SK-N-SH (cell line): ENCODE measurements at regions not wholly inside any gene's neighbourhood (a gene's known extent, or its start where the extent isn't known, plus 50 kb on each side); places are given as distances from the start of the nearest gene placed in this dataset.

ENCODE experiments used
- CTCF ChIA-PET: fragments of 300-600, 350-600 bp; formaldehyde crosslinking; extraction: SDS; loops from one replicate; lab custom pipeline; 2021; lab: Yijun Ruan, JAX
- POLR2A ChIA-PET: fragments of 350-600 bp; sonication (Branson Sonifier 250); formaldehyde crosslinking; extraction: SDS; loops from one replicate; lab custom pipeline; 2020; ENCODE audit warnings: antibody characterized with exemption, inconsistent platforms; lab: Yijun Ruan, JAX
- DNase-seq: peaks from one replicate; pipeline ENCODE4 v3.0.0; 2012
- H2AFZ ChIP-seq: fragments of 200-600 bp; sonication (generic); 2 replicates; pipeline ENCODE4 v1.8.1; 2016; ENCODE audit warnings: antibody characterized with exemption, mild to moderate bottlenecking, low read depth
- H3F3A ChIP-seq: fragments of 200-600 bp; sonication (generic); replicated peaks from 2 replicates; pipeline ENCODE3; 2016; ENCODE audit warnings: antibody characterized with exemption, mild to moderate bottlenecking; ENCODE audit not compliant: insufficient read depth
- H3K27ac ChIP-seq, 2 experiments: fragments of 200-500 bp in 1 of 2; fragments of 200-600 bp in 1 of 2; sonication (Bioruptor generic) in 1 of 2; sonication (generic), shearing (Covaris generic) in 1 of 2; 2 replicates each; pipeline versions ENCODE4 v1.5.1 to v1.6.1; 2014 to 2016; ENCODE audit warnings: low read depth in 2 of 2, inconsistent platforms in 1 of 2, low read length in 1 of 2, mild to moderate bottlenecking in 1 of 2, mixed read lengths in 1 of 2
- H3K27me3 ChIP-seq: fragments of 200-600 bp; sonication (generic), shearing (Covaris generic); 2 replicates; pipeline ENCODE4 v1.6.1; 2016; ENCODE audit warnings: mixed run types; ENCODE audit not compliant: insufficient read depth
- H3K36me3 ChIP-seq, 2 experiments: fragments of 200-500 bp in 1 of 2; fragments of 200-600 bp in 1 of 2; sonication (Bioruptor generic) in 1 of 2; sonication (generic) in 1 of 2; replicated peaks in 1 of 2; 2 replicates each; pipeline versions ENCODE3 to v1.5.1; 2014 to 2016; ENCODE audit warnings: low read length in 1 of 2, mild to moderate bottlenecking in 1 of 2; ENCODE audit not compliant: insufficient read depth in 2 of 2, control insufficient read depth in 1 of 2
- H3K4me1 ChIP-seq, 2 experiments: fragments of 200-500 bp in 1 of 2; fragments of 200-600 bp in 1 of 2; sonication (Bioruptor generic) in 1 of 2; sonication (generic), shearing (Covaris generic) in 1 of 2; 2 replicates each; pipeline versions ENCODE4 v1.5.1 to v1.6.1; 2014 to 2016; ENCODE audit warnings: low read depth in 1 of 2, low read length in 1 of 2, mixed run types in 1 of 2; ENCODE audit not compliant: insufficient read depth in 2 of 2, control insufficient read depth in 1 of 2
- H3K4me2 ChIP-seq: fragments of 200-600 bp; sonication (generic), shearing (Covaris generic); 2 replicates; pipeline ENCODE4 v1.6.1; 2017; ENCODE audit warnings: mixed run types
- H3K4me3 ChIP-seq, 2 experiments: fragments of 200-500 bp in 1 of 2; fragments of 200-600 bp in 1 of 2; sonication (Bioruptor generic) in 1 of 2; sonication (generic), shearing (Covaris generic) in 1 of 2; 2 replicates each; pipeline versions ENCODE4 v1.5.1 to v1.8.1; 2014 to 2016; ENCODE audit warnings: low read depth in 2 of 2, inconsistent platforms in 1 of 2, low read length in 1 of 2, mild to moderate bottlenecking in 1 of 2, mixed read lengths in 1 of 2, moderate library complexity in 1 of 2
- H3K79me2 ChIP-seq: fragments of 200-600 bp; sonication (generic); 2 replicates; pipeline ENCODE4 v1.8.1; 2017; ENCODE audit warnings: mild to moderate bottlenecking; ENCODE audit not compliant: insufficient read depth
- H3K9ac ChIP-seq: fragments of 200-600 bp; sonication (generic); 2 replicates; pipeline ENCODE4 v1.6.1; 2017; ENCODE audit warnings: mixed run types
- H3K9me2 ChIP-seq: fragments of 200-600 bp; sonication (generic); 2 replicates; pipeline ENCODE4 v1.6.1; 2017; ENCODE audit warnings: mixed run types
- H3K9me3 ChIP-seq: fragments of 200-600 bp; sonication (generic); 2 replicates; pipeline ENCODE4 v1.6.1; 2017; ENCODE audit warnings: mixed run types, mild to moderate bottlenecking, moderate library complexity
- H4K20me1 ChIP-seq: fragments of 200-600 bp; sonication (generic); 2 replicates; pipeline ENCODE4 v1.6.1; 2017; ENCODE audit warnings: mild to moderate bottlenecking, mixed run types; ENCODE audit not compliant: insufficient read depth
- CHD2 ChIP-seq: fragments of 150-350 bp; IDR thresholded peaks from 2 replicates; pipeline ENCODE4 v1.6.1; 2018; ENCODE audit warnings: low read length; ENCODE audit not compliant: partially characterized antibody
- CTCF ChIP-seq: fragments of 200-600 bp; sonication (generic); IDR thresholded peaks from 2 replicates; pipeline ENCODE4 v1.6.1; 2017; ENCODE audit warnings: antibody characterized with exemption, mild to moderate bottlenecking, moderate library complexity
- EP300 ChIP-seq, 2 experiments: IDR thresholded peaks; 2 replicates each; pipeline versions ENCODE4 v1.4.0 to v1.6.1; 2012; ENCODE audit warnings: borderline replicate concordance in 1 of 2, low read depth in 1 of 2, low read length in 1 of 2
- FOXJ3 ChIP-seq: sonication (generic); formaldehyde crosslinking; IDR thresholded peaks from 2 replicates; pipeline ENCODE4 v1.5.1; 2020; ENCODE audit warnings: mild to moderate bottlenecking, missing genetic modification reagents
- FOXM1 ChIP-seq: IDR thresholded peaks from 2 replicates; pipeline ENCODE4 v1.4.0; 2012; ENCODE audit warnings: low read depth, mild to moderate bottlenecking
- GABPA ChIP-seq: IDR thresholded peaks from 2 replicates; pipeline ENCODE4 v1.4.0; 2012; ENCODE audit warnings: low read depth, mild to moderate bottlenecking
- JUND ChIP-seq: IDR thresholded peaks from 2 replicates; pipeline ENCODE4 v1.4.0; 2012
- MXI1 ChIP-seq: IDR thresholded peaks from 2 replicates; pipeline ENCODE4 v1.6.1; 2012; ENCODE audit warnings: mild to moderate bottlenecking, low read depth, low read length, improper control_type of control experiment
- PBX3 ChIP-seq: IDR thresholded peaks from 2 replicates; pipeline ENCODE4; 2012
- RCOR1 ChIP-seq: fragments of 150-350 bp; IDR thresholded peaks from 2 replicates; pipeline ENCODE4 v1.6.1; 2017; ENCODE audit warnings: antibody characterized with exemption, low read length
- RFX5 ChIP-seq: IDR thresholded peaks from 2 replicates; pipeline ENCODE4 v1.6.1; 2012; ENCODE audit warnings: mild to moderate bottlenecking, improper control_type of control experiment, low read length
- SIN3A ChIP-seq: IDR thresholded peaks from 2 replicates; pipeline ENCODE4 v1.6.1; 2012; ENCODE audit warnings: low read depth, mild to moderate bottlenecking, low read length, moderate library complexity, borderline replicate concordance
- SMC3 ChIP-seq: IDR thresholded peaks from 2 replicates; pipeline ENCODE4 v1.6.1; 2012; ENCODE audit warnings: low read depth, low read length, improper control_type of control experiment
- TCF12 ChIP-seq: IDR thresholded peaks from 2 replicates; pipeline ENCODE4 v1.4.0; 2012
- YY1 ChIP-seq: IDR thresholded peaks from 2 replicates; pipeline ENCODE4 v1.4.0; 2012; ENCODE audit warnings: low read depth, mild to moderate bottlenecking
- ZBTB33 ChIP-seq: IDR thresholded peaks from 2 replicates; pipeline ENCODE4 v1.4.0; 2012; ENCODE audit warnings: low read depth, borderline replicate concordance
- WGBS: methylation state at CpG from one replicate; pipeline ENCODE4 v1.1.6; 2017; ENCODE audit warnings: low lambda C conversion rate; 5-methylcytosine and 5-hydroxymethylcytosine counted together

DNA sequence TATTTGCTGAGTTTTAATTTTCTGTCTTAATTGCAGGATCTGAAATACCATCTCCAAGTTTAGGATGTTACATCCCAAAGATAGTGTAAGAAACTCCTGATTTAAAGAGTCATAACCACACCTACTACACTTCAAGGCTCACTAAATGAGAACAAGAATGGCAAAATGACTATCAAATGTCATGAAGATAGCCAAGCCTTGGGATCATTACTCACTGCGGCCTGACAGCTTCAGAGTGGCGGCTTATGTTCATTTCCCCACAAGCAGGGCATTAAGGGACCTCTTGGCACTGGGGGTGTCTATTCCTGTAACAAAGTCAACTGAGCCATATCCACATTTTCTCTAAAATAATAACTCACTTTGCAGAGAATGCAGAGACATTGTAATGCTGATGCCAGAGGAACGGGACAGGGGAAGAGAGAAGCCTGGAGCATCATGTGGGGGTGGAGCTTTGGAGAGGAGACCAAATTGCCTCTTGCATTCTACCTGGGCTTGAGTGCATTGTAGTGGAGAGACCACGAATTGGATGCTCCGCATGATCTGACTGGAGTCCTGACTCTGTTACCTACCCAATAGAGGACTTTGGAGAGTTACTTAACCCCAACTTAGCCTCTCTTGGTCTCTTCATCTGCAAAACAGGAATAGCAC lies 219.2 kb downstream of the OPA1 start:
- CTCF ChIA-PET = no interaction called here
- 41% methylated on average over 3 of the region's 5 CpGs for WGBS
- H3K9ac ChIP-seq = no peak overlapping the region
- no peaks in the 10 kb centered on the region for H3F3A ChIP-seq
- H2AFZ ChIP-seq = no peak overlapping the region
- H3K4me3 ChIP-seq = no peak overlapping the region
- no peaks in the 10 kb centered on the region for H3K36me3 ChIP-seq
- H3K27me3 ChIP-seq = no peaks in the 10 kb centered on the region; the same call in 1 of the 2 replicates
- peaks cover 0 to 7% of the 10 kb centered on the region in 2 experiments; a peak in 1 of 4 replicates for H3K4me1 ChIP-seq
- no peaks in the 10 kb centered on the region for H3K79me2 ChIP-seq
- TF ChIP-seq ZBTB33 = no peak
- no peak for TF ChIP-seq CHD2
- no peak for TF ChIP-seq PBX3
- no peak for TF ChIP-seq MXI1
- TF ChIP-seq TCF12 = no peak
- TF ChIP-seq RFX5 = no peak
- TF ChIP-seq JUND = no peak
- no peak for TF ChIP-seq EP300 (IDR thresholded peaks at IDR 0.05; ENCODE audit: borderline replicate concordance in 1 of 2, low read depth in 1 of 2, low read length in 1 of 2)
- TF ChIP-seq FOXJ3 (CRISPR knock-in tag) = no peak
- TF ChIP-seq SIN3A = no peak
- no peak for TF ChIP-seq FOXM1
- no peak for TF ChIP-seq YY1
- no peak for TF ChIP-seq RCOR1
- TF ChIP-seq CTCF = no peak
- TF ChIP-seq SMC3 = no peak
- TF ChIP-seq GABPA = no peak
- TF ChIP-seq, all 33 proteins: peak for 0
- no peaks in the 10 kb centered on the region for H3K9me2 ChIP-seq
- no peaks in the 10 kb centered on the region for H4K20me1 ChIP-seq
- no peaks in the 10 kb centered on the region for H3K9me3 ChIP-seq
- H3K4me2 ChIP-seq = no peak overlapping the region
- POLR2A ChIA-PET = no interaction called here
- H3K27ac ChIP-seq = no peak overlapping the region
- no peak for DNase-seq
